HG03521 (cell line): ENCODE measurements at regions not wholly inside any gene's neighbourhood (a gene's known extent, or its start where the extent isn't known, plus 50 kb on each side); places are given as distances from the start of the nearest gene placed in this dataset.
"Not testable (repeated sequence)": the region's sequence is repeated elsewhere in the genome, so short reads cannot be mapped to it uniquely, and the experiment has no call there.

Experiments used
- ATAC-seq: cut with Tn5 transposase; IDR thresholded peaks from one replicate; pipeline ENCODE4 v1.9.1; 2021; ENCODE audit warnings: mild to moderate bottlenecking, moderate library complexity; ENCODE audit not compliant: unreplicated experiment

- ATAC-seq: not testable (repeated sequence)
Observed at GRCh38 chr18:71303743-71304142, 1014.9 kb downstream of the SOCS6 start.

GRCh38 chr18:71301596-71301995 lies 1012.8 kb downstream of the SOCS6 start:
- no peak for ATAC-seq

GRCh38 chr18:71294201-71294600 lies 1005.4 kb downstream of the SOCS6 start:
- not testable (repeated sequence) for ATAC-seq

GRCh38 chr18:71293322-71293721 lies 1004.5 kb downstream of the SOCS6 start:
- no peak for ATAC-seq

- no peak for ATAC-seq
Observed at GRCh38 chr18:71287268-71287667, 998.4 kb downstream of the SOCS6 start.

- no peak for ATAC-seq
Observed at GRCh38 chr18:71252351-71252865, 963.6 kb downstream of the SOCS6 start.

GRCh38 chr18:71250191-71250590 lies 961.3 kb downstream of the SOCS6 start:
- ATAC-seq: no peak

GRCh38 chr18:71249791-71250190 lies 960.9 kb downstream of the SOCS6 start:
- no peak for ATAC-seq

GRCh38 chr18:71242981-71243380 lies 954.1 kb downstream of the SOCS6 start:
- ATAC-seq: no peak

- ATAC-seq: no peak
Observed at GRCh38 chr18:71238974-71239624, 950.3 kb downstream of the SOCS6 start.

- ATAC-seq: no peak
Observed at GRCh38 chr18:71237641-71238040, 948.8 kb downstream of the SOCS6 start.

GRCh38 chr18:71233177-71233576 lies 944.3 kb downstream of the SOCS6 start:
- no peak for ATAC-seq

- no peak for ATAC-seq
Observed at GRCh38 chr18:71223486-71223885, 934.6 kb downstream of the SOCS6 start.

GRCh38 chr18:71221405-71221804 lies 932.6 kb downstream of the SOCS6 start:
- no peak for ATAC-seq

GRCh38 chr18:71212739-71213138 lies 923.9 kb downstream of the SOCS6 start:
- not testable (repeated sequence) for ATAC-seq

- no peak for ATAC-seq
Observed at GRCh38 chr18:71212222-71212621, 923.4 kb downstream of the SOCS6 start.

- no peak for ATAC-seq
Observed at GRCh38 chr18:71209944-71210343, 921.1 kb downstream of the SOCS6 start.

- ATAC-seq: no peak
Observed at GRCh38 chr18:71194438-71194837, 905.6 kb downstream of the SOCS6 start.

GRCh38 chr18:71189581-71189980 lies 900.7 kb downstream of the SOCS6 start:
- ATAC-seq: no peak

- no peak for ATAC-seq
Observed at GRCh38 chr18:71168557-71169145, 879.8 kb downstream of the SOCS6 start.

GRCh38 chr18:71136487-71136886 lies 847.6 kb downstream of the SOCS6 start:
- no peak for ATAC-seq

- ATAC-seq: no peak
Observed at GRCh38 chr18:71134122-71134521, 845.3 kb downstream of the SOCS6 start.

GRCh38 chr18:71131918-71132317 lies 843.1 kb downstream of the SOCS6 start:
- ATAC-seq: no peak
